Kidney (tissue), 13 donors: ENCODE measurements at regions not wholly inside any gene's neighbourhood (a gene's known extent, or its start where the extent isn't known, plus 50 kb on each side); places are given as distances from the start of the nearest gene placed in this dataset.
"Not testable (repeated sequence)": the region's sequence is repeated elsewhere in the genome, so short reads cannot be mapped to it uniquely, and the experiment has no call there.

Experiments used
- DNase-seq, 5 donors: peaks; one replicate each; pipeline ENCODE4 v3.0.0-alpha.2; 2013 to 2020
- FAIRE-seq: peaks from 2 replicates; lab custom pipeline; 2012; peaks lifted over from hg19 to GRCh38; lab: Jason Lieb, UNC
- H3K27ac ChIP-seq, 2 donors: one replicate each; pipeline ENCODE4 v1.7.0; 2013; ENCODE audit warnings: low read depth in 2 of 2, low read length in 2 of 2, inconsistent platforms in 1 of 2
- H3K27me3 ChIP-seq: one replicate; pipeline ENCODE4 v1.7.1; 2013; ENCODE audit warnings: low read length, inconsistent platforms; ENCODE audit not compliant: control insufficient read depth, insufficient read depth
- H3K36me3 ChIP-seq, 3 donors: one replicate each; pipeline versions ENCODE4 v1.7.0 to v1.7.1; 2013; ENCODE audit warnings: low read length in 3 of 3, control low read depth in 1 of 3, inconsistent platforms in 1 of 3; ENCODE audit not compliant: insufficient read depth in 3 of 3, control insufficient read depth in 2 of 3
- H3K4me1 ChIP-seq, 3 donors: one replicate each; pipeline versions ENCODE4 v1.7.0 to v1.7.1; 2013; ENCODE audit warnings: low read length in 3 of 3, inconsistent platforms in 1 of 3, low read depth in 1 of 3; ENCODE audit not compliant: control insufficient read depth in 2 of 3, insufficient read depth in 2 of 3
- H3K4me3 ChIP-seq, 3 donors: one replicate each; pipeline versions ENCODE4 v1.7.0 to v1.8.1; 2013; ENCODE audit warnings: low read length in 3 of 3, control low read depth in 1 of 3, inconsistent platforms in 1 of 3
- H3K9ac ChIP-seq, 3 donors: one replicate each; pipeline versions ENCODE4 v1.7.0 to v1.7.1; 2013; ENCODE audit warnings: low read length in 3 of 3, control low read depth in 1 of 3, inconsistent platforms in 1 of 3
- H3K9me3 ChIP-seq, 3 donors: one replicate each; pipeline versions ENCODE4 v1.7.0 to v1.7.1; 2013; ENCODE audit warnings: low read length in 3 of 3, control low read depth in 1 of 3, inconsistent platforms in 1 of 3; ENCODE audit not compliant: control insufficient read depth in 2 of 3, insufficient read depth in 1 of 3
- intact Hi-C: fragments of 100-400 bp; cut with DNase I; formaldehyde crosslinking; loops from one replicate; pipeline ENCODE4 v1.11.1; 2022
- TF ChIP-seq, protein P1 (sequence below): IDR thresholded peaks from 3 replicates; pipeline ENCODE4 v1.5.1; 2012; ENCODE audit warnings: mild to moderate bottlenecking, moderate library complexity, borderline replicate concordance; ENCODE audit not compliant: insufficient read depth; ENCODE audit errors: extremely low read depth
- donor health status: control.
- donor health status: control.
- donor health status: control.
- donor health status: control.
- donor health status: control.
- donor health status: DM: yes; HTN: yes; CAD: no.
- donor health status: Normal renal cell carcinoma (clear cell type).

DNA sequence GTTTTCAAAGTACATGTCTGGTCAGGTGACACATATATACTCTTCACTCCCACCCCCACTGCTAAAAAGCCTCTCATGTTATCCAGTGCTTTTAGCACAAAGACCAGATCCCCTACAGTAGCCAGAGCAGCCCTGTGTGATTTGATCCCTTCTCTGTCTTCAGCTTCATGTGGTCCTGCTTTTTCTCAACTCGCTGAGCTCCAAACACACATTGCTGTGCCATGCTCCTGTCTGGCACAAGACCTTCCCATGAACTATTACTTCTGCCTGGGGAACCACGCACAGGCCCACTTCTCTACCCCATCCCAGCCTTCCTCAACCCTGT is 127.1 kb downstream of the RASSF10 start:
- intact Hi-C loops, result no loop called here
- Histone ChIP-seq H3K4me3 (no peak overlapping the region), H3K27me3 (no peaks in the 10 kb centered on the region), H3K4me1 (peaks cover 7 to 16% (median 15%) of the 10 kb centered on the region in 3 donors), H3K9me3 (no peaks in the 10 kb centered on the region), H3K27ac (no peak overlapping the region), H3K36me3 (no peaks in the 10 kb centered on the region), H3K9ac (no peak overlapping the region)
- TF ChIP-seq, protein P1, sequence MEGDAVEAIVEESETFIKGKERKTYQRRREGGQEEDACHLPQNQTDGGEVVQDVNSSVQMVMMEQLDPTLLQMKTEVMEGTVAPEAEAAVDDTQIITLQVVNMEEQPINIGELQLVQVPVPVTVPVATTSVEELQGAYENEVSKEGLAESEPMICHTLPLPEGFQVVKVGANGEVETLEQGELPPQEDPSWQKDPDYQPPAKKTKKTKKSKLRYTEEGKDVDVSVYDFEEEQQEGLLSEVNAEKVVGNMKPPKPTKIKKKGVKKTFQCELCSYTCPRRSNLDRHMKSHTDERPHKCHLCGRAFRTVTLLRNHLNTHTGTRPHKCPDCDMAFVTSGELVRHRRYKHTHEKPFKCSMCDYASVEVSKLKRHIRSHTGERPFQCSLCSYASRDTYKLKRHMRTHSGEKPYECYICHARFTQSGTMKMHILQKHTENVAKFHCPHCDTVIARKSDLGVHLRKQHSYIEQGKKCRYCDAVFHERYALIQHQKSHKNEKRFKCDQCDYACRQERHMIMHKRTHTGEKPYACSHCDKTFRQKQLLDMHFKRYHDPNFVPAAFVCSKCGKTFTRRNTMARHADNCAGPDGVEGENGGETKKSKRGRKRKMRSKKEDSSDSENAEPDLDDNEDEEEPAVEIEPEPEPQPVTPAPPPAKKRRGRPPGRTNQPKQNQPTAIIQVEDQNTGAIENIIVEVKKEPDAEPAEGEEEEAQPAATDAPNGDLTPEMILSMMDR, result no peak
- no peak for FAIRE-seq
- DNase-seq, result no peak

DNA sequence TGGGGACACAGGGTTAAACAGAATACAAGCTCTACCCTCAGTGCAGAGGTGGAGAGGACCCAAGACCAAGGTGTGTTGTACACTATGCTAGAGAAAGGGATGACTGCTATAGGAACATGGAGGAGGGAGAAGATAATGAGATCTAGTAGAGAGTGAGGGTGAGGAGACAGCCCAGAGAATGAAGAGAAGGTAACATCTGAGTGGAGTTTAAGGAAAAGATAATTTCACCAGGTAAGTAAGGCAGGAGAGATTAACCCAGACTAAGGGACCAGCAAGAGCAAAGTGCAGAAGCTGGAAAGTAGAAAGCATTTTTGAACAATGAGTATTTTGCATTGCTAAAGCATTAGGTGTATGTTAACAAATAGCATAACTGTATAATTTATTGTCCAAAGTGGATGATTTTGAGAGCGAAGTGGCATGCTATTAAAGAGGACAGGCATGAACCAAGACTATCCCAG is 128.8 kb downstream of the RASSF10 start:
- intact Hi-C loops, result no loop called here
- Histone ChIP-seq H3K9ac (no peak overlapping the region), H3K27me3 (no peaks in the 10 kb centered on the region), H3K4me3 (no peak overlapping the region), H3K36me3 (no peaks in the 10 kb centered on the region), H3K9me3 (no peaks in the 10 kb centered on the region), H3K27ac (no peak overlapping the region), H3K4me1 (peaks cover 11 to 30% (median 21%) of the 10 kb centered on the region in 3 donors)
- TF ChIP-seq, protein P1, result no peak
- no peak for FAIRE-seq
- no peak for DNase-seq

DNA sequence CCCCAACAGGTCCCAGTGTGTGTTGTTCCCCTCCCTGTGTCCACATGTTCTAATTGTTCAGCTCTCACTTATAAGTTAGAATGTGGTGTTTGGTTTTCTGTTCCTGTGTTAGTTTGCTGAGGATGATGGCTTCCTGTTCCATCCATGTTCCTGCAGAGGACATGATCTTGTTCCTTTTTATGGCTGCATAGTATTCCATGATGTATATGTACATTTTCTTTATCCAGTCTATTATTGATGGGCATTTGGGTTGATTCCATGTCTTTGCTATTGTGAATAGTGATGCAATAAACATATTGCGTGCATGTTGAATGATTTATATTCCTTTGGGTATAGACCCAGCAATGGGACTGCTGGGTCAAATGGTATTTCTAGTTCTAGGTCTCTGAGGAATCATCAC is 130.0 kb downstream of the RASSF10 start:
- peaks cover 11 to 40% (median 26%) of the 10 kb centered on the region in 3 donors for H3K4me1 ChIP-seq
- H3K27ac ChIP-seq, H3K9ac ChIP-seq, H3K9me3 ChIP-seq, DNase-seq, FAIRE-seq, intact Hi-C loops, H3K27me3 ChIP-seq, H3K4me3 ChIP-seq, H3K36me3 ChIP-seq: not testable (repeated sequence)

DNA sequence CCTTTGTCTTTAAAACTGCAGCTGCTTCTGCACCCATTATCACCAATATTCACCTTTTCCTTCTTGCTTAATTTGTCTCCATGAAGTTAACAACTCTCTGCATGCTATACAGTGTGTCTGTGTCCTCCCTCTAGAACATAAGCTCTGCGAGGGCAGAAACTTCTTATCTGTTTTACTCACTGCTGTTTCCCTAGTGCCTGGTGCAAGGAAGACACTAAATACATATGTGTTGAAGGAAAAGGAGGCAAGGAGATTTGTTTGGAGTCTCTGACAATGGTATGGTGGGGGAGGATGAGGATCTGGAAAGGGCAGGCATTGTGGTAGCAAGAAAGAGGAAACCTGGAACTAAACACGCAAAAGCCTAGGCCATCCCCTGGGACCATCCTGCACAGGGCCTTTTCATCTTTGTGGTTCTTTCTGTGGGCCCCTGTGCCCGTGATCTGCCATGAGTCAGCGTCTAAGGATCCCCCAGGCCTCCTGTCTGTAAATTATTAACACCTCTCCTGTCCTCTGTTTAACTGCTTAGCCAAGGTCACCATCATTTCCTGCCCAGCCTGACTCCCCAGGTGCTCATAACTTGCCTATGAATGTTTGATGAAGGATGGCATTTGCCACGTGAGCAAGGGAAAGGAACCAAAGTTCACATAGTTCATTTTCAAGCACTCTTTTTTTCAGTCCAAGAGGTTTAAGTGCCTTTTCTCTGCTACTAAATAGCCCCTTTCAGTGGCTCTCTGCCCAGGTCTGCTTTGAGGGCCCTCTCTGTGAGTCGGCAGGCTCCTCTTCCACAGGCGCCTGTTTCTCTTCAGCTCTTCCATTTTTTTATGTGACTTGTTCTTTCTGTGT is 131.1 kb downstream of the RASSF10 start:
- peak; percentile 71 to 91 (median 75) for DNase-seq
- peak overlapping the region in 1 of 3 donors; percentile 10 for H3K9ac ChIP-seq
- peak overlapping the region; percentile 89 to 94 for H3K27ac ChIP-seq
- no peak overlapping the region for H3K4me3 ChIP-seq
- H3K36me3 ChIP-seq, result no peaks in the 10 kb centered on the region
- peaks cover 11 to 46% (median 23%) of the 10 kb centered on the region in 3 donors for H3K4me1 ChIP-seq
- no peaks in the 10 kb centered on the region for H3K9me3 ChIP-seq
- H3K27me3 ChIP-seq, result no peaks in the 10 kb centered on the region
- TF ChIP-seq, protein P1, result no peak
- FAIRE-seq, result peak; percentile 70
- intact Hi-C loops, result no loop called here
